RPMI7951 (cell line): ENCODE measurements at regions not wholly inside any gene's neighbourhood (a gene's known extent, or its start where the extent isn't known, plus 50 kb on each side); places are given as distances from the start of the nearest gene placed in this dataset.
A peak's percentile ranks its signal among the peaks of the same experiment; 100 is the strongest.

Experiments
- DNase-seq: peaks from one replicate; pipeline ENCODE4 v3.0.0-alpha.2; 2012; ENCODE audit warnings: low read depth

DNA sequence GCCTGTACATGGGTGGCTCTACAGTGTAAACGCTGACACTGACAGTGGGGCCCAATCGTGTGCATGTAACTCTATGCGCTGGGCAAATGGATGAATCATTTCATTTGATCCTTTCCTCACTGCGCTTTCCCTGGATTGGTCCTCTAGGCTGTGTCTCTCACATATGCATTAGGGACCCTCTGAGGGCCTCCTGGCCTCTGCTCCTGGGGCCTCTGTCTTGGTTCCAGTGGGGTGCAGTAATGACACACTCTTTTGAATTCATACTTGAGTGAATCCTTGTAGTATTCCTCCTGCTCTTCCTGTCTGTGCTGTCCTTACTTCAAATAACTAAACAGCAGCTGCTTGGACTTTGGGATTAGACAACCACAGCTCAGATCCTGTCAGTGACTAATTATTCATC lies 176.5 kb upstream of the ADO start:
- DNase-seq: peak; percentile 88

- no peak for DNase-seq
Measured at GRCh38 chr10:62631241-62631640, 173.3 kb upstream of the ADO start.

DNA sequence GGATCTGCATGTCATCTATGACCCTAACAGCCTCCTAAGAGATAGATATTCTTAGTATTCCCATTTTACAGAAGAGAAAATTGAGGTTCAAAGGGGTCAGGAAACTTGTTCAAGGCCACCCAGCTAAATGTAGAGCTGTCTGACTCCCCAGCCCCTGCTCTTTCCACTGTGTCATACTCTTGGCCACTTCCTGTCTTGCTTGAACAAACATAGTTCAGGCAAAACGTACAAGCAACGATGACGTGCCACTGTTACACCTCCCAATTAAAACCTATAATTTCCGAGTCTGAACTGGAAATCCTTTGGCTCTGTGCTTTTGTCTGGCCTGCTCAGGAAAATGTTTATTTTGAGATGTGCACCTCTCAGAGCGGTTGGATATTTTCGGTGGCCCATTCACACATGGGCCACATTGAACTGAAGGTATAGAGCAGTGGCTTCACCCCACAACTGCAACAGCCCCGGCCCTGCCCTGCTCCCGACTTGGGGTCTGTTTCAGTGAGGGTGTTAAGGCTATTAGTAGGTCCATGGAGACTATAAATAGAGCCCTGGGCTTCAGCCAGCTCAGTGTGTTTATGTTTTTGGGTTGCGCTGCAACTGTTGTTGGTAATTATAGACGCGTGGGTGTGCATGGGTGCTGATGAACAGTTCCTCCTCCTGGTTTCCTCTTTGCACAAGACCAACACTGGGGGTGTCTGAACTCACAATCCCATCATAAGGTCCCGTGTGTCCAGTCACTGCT lies 172.3 kb upstream of the ADO start:
- no peak for DNase-seq

GRCh38 chr10:62633976-62634375 lies 170.5 kb upstream of the ADO start:
- no peak for DNase-seq

DNA sequence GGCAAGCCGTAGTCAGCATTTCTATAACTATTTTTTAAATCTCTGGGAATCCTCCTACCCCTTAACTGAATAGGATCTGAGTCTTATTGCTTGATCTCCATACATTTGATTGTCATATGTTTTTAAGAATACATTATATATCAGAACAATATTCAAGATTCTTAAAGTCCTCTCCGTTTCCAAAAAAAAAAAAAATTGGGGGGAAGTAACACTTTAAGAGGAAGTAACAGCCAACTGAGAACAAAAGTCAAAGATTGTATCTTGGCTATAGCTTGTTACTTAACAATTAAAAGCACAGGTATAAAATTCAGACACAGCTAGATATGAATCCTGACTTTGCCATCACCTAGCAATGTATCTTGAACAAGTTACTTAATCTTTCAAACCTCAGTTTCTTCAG lies 169.9 kb upstream of the ADO start:
- no peak for DNase-seq

DNA sequence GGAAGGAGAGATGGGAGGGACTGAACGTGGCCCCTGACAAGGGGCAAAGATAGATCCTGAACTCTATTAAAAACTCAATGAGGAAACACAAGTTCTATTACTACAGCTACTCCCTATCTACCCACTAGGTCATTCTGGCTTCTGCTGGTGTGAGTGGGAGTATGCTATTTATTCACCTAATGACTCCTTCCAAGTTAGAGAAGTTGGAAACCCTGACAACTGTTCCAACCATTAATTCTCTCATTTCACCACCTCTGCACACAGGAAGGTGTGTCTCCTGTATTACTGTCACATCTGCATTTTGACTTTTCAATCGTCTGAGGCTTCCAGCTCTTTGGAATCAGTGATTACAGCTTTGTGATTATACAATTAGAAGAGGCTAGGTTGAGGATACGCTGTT lies 169.4 kb upstream of the ADO start:
- no peak for DNase-seq

GRCh38 chr10:62636825-62637248 lies 167.7 kb upstream of the ADO start:
- DNase-seq: peak; percentile 47

- DNase-seq: peak; percentile 75
Measured at GRCh38 chr10:62637249-62638061, 167.1 kb upstream of the ADO start.

DNA sequence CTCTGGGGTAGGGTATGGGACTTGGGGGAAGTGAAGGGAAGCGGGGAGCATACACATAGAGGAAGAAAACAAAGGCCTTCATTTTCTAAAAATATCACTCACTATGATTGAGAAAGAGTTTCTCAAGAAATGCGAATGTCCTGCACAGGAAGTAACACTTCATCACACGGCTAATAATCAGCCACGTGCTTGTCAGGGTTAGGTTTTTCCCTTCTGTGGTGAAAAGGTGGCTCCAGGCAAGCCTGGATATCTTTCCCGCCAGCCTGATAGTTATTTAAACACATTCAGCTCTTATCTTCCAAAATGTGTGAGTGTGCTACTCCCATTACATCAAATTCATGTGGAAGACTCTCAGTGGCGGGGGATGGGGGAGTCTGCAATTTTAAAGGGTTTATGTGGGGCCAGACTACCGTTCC lies 166.4 kb upstream of the ADO start:
- DNase-seq: no peak

DNA sequence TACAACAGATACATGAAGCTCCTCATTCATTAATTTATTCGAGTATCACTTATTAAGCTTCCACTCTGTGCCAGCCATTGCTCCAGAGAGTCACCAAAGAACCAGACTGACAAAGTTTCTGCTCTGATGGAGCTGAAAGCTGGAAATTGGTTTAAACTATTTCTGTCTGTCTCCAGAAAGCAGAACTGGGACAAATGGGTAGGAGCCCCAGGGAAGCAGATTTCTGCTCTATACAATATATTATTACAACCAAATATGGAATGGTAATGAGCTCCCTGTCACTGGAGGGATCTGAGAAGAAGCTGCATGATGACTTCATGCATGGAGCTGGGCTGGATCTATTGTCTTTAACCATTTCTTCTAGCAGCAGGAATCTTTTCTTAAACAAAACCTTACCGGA lies 165.4 kb upstream of the ADO start:
- DNase-seq: no peak

DNA sequence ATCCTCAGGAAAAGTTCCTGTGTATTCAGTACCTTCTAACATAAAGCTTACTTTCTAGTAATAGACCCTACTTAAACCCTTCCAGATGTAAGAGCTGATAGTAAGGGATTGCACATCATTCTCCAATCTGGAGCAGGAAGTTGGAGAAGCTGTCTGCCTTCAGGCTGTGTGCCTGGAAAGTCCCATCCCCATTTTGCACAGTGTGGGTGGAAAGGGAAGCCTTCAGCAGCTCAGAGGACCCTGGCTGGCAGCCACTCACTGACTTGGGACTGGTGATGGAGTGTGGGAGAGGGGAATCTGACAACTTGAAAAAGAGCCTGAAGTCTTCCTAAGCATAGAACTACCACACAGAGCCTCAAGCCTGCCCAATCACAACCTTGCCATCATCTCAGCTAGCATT lies 164.1 kb upstream of the ADO start:
- peak; percentile 96 for DNase-seq

DNA sequence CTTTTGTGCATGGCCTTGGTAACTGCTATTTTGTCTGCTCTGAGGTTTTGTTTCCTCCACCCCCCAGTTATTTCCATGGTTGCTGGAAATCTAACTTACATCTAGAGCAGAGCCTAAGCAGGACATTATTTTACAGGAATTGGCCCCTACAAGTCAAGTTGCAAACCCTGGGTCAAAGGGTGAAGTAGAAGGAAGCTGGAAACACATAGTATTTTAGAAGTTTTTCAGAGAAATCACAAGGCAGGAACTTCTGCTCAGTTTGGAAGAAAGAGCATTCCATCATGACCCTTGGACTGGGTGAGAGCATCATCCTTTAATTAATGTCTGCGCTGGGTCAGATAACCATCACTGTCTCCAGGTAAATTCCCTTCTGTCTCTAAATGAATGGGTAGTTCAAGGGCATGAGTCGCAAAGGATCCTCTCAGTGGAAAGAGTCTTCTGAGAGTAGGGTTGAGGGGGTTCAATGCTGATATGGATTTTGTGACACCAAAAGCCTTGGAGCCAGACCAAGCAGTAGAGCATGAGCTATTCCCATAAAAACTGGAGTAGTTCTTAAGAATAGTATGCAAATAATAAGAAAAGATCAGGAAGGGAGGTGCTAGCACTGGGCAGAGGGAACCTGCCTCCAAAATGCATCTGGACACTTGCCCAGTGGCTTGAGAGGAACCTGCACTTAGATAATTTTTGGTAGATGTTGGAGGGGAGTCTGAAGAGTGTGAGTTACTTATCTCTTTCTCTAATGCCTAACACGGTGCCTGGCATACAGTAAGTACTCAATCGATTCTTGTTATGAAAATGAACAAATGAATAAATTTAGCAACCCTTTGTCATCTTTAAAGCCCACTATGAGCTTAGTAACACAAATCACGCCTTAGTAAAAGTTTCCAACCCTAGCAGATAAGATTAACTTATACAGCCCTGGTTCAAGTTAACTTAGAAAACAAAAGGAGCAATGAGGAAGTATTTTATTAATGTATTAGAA lies 160.6 kb upstream of the ADO start:
- no peak for DNase-seq

GRCh38 chr10:62647375-62648092 lies 157.0 kb upstream of the ADO start:
- no peak for DNase-seq

DNA sequence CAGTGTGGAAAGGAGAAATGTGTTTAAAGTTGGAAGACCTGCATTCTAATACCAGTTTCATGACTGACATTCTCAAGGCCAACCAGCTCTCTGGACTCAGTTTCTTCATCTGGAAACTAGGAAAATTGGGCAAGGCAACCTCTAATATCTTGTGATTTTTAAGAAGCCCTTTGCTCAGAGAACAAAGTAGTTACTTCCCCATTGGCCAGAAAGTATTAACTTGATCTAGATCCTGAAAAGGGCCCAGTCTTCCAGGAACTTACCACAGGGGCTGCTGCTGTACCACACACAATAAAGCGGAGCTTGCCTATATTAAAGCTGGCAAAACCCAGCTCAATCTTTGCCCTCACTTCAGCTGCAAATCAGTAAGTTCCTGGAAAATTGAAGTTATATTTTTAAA lies 155.6 kb upstream of the ADO start:
- DNase-seq: no peak

GRCh38 chr10:62650411-62650810 lies 154.1 kb upstream of the ADO start:
- DNase-seq: peak; percentile 26

GRCh38 chr10:62651341-62651740 lies 153.2 kb upstream of the ADO start:
- DNase-seq: peak; percentile 58

GRCh38 chr10:62652114-62652513 lies 152.4 kb upstream of the ADO start:
- peak; percentile 73 for DNase-seq

DNA sequence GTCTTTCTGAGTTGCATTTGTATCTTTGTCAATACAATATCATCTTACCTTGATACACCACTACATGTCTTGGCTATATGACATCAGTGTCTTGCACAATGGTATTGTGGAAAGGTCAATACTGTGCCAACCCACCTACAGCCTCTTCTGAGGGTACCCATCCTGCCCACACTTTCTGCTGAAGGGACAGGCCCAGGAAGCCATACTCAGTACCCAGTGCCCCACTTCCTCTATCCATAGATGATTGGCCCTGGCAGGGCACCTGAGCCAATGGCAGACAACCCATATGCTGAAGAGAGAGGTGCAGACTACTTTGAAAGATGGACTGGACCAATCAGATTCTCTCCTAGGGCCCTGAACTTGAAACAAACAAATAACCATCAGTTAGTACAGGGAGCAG lies 152.0 kb upstream of the ADO start:
- no peak for DNase-seq

DNA sequence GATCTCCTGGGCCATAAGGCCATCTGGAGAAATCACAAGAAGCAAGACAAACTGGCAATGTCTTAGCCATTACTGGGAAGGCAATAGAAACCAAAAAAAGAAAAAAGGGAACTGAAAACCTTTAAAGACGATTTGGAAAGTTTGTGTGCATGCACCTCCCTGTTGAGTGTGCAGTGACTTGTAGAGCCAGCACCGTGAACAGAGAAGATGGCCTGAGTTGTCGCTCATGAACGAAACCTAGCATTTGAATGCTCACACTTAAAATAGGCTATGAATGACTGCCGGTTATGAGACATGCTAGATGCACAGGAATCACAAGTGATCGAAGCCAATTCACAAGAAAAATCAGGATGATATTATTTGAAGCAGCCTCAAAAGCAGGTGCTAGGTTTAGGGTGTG lies 151.3 kb upstream of the ADO start:
- no peak for DNase-seq

GRCh38 chr10:62654966-62655336 lies 149.6 kb upstream of the ADO start:
- no peak for DNase-seq

GRCh38 chr10:62655337-62655994 lies 149.1 kb upstream of the ADO start:
- DNase-seq: no peak
